ENCODE measurements at regions not wholly inside any gene's neighbourhood (a gene's known extent, or its start where the extent isn't known, plus 50 kb on each side); places are given as distances from the start of the nearest gene placed in this dataset.
"Not testable (repeated sequence)": the region's sequence is repeated elsewhere in the genome, so short reads cannot be mapped to it uniquely, and the experiment has no call there.

DNA sequence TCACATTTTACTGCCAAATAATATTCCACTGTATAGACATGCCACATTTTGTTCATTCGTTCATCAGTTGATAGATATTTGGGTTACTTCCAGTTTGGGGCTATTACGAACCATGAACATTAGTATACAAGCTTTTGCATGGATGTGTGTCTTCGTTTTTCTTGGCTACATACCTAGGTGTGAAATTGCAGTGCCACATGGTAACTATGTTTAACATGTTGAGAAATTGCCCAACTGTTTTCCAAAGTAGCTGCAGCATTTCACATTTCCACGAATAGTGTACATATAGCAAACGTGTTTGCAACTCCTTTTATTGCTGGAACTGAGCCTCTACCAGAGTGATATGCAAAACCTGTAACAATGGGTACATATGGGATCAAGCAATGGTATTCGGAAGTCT lies 221.5 kb downstream of the VEGFC start:
- DNase-seq (ENCODE audit: low spot score): no peak

- no peak for DNase-seq (ENCODE audit: low spot score)
These were observed 217.5 kb downstream of the VEGFC start for GRCh38 chr4:176575141-176575730.

DNA sequence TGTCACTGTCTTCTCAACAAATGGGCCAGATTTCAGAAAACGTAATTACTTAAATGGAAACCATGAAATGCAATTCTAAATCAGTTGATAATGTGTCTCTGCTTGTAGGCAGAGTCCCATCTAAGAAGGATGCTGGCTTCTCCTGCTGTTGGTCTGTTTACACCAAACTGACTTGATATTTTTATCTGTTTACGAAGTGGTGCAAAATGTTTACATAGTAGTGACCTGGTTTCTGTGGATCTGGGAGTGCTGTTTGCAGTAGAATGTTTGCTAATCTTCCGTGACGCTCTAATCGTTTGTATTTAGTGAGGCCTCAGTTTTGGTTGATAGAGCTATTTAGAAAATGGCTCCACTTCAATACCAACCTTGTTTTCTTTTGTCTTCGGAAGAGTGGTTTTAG lies 213.5 kb downstream of the VEGFC start:
- no peak for DNase-seq (ENCODE audit: low spot score)

DNA sequence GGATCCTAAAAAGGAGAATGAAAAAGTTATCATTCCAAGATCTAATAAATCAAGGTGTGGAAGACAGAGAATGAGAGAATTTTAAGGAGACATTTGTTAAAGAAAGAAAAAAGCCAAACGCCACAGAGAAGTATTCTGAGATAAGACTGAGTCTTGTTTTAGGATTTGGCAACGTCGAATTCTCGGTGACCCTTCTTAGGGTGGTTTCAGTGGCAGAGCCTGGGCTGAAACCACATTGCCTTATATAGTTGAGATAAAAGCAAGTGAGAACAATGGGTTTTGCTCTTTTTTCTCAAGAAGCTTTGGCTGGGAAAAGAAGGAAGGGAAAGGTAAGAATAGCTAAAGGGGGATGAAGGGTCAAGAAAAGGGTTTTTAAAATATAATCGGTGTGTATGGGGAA lies 209.4 kb downstream of the VEGFC start:
- no peak for DNase-seq (ENCODE audit: low spot score)

DNA sequence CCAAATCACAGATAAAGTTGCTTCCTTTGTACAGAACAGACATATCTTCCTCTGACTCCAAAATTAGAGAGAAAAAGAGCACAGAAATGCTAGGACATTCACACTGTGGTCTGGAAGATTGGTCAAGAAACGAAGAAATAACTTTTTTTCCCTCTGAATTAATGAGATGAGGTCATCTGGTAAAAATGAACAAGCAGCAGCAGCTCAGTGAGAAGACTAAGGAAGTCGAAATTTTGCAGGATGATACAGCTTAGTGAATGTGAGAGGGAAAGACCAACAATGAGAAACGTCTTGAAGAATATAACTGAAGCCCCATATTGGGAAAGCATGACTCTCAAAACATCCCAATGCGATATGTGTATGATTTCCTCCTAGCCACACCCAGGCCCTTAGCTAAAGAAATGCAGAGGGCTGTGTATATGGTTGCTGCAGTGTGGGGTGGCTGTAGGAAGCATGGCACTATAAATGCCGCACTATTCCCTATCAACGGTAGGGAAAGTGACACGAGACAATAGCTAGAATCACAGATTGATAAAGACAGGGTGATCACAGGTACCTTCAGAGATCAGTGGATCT lies 208.6 kb downstream of the VEGFC start:
- no peak for DNase-seq (ENCODE audit: low spot score)

GRCh38 chr4:176587920-176588319 lies 204.8 kb downstream of the VEGFC start:
- DNase-seq (ENCODE audit: low spot score): no peak

GRCh38 chr4:176588436-176588835 lies 204.3 kb downstream of the VEGFC start:
- DNase-seq (ENCODE audit: low spot score): no peak

DNA sequence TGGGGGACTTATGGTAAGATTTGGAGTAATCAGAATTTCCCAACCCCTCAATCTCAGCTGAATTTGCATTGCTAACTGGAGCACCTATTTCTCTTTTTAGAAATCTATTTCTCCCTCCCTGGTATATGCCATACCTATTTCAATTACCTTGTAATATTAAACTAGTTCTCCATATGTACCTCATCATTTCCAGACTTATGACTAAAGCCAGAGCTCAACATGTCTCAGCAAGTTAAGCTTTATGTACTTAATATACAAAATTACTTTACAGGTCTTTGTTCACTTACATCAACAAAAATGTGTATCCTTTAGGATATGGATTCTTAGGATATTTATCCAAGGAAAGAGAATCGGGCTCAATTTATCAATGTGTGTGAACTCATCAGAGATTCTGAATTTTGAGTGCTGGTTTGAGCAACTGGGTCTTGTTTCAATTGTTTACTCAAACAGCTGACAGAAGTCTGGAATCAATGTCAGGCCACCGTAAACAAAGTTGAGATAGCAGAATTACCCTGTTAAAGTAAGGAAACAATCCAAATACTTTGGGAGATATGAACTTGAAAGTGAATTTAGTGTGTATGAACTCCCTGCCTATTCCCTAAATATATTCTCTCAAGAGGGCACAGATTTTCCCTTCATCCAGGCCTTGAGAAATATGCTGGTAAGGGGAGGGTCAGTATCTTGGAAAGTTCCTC lies 199.6 kb downstream of the VEGFC start:
- no peak for DNase-seq (ENCODE audit: low spot score)

- no peak for DNase-seq (ENCODE audit: low spot score)
These were observed 198.8 kb downstream of the VEGFC start for GRCh38 chr4:176593943-176594342.

DNA sequence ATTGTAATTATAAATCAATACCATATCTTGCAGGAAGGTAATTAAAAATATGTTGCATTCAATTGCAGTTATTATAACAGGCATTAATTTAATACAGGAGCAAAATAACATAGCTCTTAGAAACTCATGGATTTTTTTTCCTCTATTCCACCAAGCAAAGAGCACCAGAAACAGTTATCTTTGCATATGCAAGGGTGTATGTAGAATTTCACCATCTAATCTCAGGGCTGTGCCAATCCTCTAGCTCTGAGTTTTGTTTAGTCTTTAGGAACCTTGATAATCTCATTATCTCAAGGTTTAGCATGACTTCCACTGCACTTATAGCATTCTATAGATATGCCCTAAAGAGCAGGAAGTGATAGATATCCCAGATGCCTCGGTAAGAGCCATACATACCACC lies 197.5 kb downstream of the VEGFC start:
- DNase-seq (ENCODE audit: low spot score): no peak

DNA sequence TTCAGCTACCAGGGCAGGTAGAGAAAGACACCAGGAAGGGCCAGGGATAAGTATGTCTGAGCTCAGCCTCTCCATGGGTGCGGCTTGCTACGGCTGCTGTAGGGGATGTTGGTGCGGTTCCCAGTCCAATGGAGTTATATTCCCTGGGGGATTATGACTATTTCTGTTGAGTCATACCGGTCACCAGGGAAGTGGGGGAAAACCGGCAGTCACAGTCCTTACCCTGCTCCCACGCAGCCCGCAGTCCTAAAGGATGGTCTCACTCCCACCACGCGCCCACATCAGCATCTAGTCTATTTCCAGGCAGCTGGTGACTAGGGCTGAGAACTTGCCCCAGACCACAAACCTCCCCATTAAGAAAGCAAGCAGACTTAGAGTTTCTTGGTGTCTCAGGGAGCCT lies 191.6 kb downstream of the VEGFC start:
- peak; percentile 64 for DNase-seq (ENCODE audit: low spot score)

GRCh38 chr4:176607807-176608206 lies 184.9 kb downstream of the VEGFC start:
- no peak for DNase-seq (ENCODE audit: low spot score)

GRCh38 chr4:176608346-176608745 lies 184.4 kb downstream of the VEGFC start:
- DNase-seq (ENCODE audit: low spot score): no peak

DNA sequence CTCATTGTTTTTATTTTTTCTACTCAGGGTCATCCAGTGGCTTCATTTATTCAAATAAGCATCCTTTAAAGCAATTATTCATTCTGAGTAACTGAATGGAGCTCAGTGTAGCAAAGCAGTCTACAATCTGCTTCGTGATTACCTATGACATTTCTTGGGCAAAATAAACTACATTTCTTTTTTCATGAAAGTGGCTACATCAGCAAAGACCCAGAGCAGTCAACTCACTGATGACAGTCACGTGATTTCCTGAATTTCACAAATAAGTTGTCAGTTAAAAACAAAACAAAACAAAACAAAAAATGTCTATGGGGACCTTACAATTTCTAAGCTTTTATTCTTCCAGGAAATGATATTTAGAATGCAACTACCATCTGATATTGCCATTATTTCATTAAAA lies 182.1 kb downstream of the VEGFC start:
- DNase-seq (ENCODE audit: low spot score): no peak

DNA sequence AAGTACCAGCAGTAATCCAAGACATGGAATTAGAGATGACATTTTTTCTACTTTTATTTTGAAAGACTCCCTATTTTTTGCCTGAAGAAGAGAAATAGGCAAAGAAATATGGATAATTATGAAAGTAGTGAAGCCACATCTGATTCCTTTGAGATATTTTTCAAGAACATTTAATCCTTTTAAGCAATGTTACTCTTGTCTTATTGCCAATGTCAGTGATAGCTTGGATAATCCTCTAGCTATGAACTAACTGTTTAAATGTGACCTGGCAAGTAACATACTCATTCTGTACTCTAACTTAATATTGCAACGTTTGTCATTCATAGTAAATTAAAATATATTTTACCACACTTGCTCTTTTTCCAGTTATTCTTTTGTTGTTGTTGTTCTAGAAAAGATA lies 181.3 kb downstream of the VEGFC start:
- DNase-seq (ENCODE audit: low spot score): no peak

- DNase-seq (ENCODE audit: low spot score): no peak
These were observed 180.8 kb downstream of the VEGFC start for GRCh38 chr4:176611951-176612350.

GRCh38 chr4:176614793-176615192 lies 177.9 kb downstream of the VEGFC start:
- no peak for DNase-seq (ENCODE audit: low spot score)

DNA sequence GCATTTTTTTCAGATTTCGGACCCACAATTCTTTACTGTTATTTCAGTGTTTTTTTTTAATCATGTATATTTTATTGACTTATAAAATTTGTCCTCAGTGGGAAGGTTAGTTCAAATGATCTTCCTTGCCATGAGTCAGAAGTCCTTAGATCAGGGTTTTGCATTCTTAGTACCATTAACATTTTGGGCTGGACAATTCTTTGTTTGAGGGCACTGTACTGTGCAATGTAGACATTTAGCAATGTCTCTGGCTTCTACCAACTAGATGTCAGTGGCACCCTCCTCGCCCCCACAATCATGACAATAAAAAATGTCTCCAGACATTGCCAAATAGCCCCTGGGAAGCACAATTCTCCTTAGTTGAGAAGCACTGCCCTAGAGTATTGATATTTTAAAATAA lies 176.6 kb downstream of the VEGFC start:
- no peak for DNase-seq (ENCODE audit: low spot score)

DNA sequence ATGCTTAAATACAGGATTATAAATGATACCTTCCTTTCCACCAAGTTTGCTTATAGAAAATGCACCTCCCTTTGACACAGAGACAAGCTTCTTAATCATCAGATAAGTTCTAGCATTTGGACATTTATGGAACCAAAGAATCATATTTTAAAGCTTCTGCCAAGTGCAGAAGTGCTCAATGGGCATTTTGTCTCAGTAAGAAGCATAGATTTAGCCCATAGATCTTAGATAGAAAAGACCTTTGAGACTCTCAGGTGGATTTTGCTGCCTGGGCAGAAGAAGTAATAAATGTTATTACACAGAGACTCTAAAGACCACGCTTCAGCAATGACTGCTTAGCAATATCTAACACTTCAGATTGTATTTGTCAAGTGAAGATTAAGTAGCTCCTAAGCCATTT lies 174.6 kb downstream of the VEGFC start:
- DNase-seq (ENCODE audit: low spot score): no peak

DNA sequence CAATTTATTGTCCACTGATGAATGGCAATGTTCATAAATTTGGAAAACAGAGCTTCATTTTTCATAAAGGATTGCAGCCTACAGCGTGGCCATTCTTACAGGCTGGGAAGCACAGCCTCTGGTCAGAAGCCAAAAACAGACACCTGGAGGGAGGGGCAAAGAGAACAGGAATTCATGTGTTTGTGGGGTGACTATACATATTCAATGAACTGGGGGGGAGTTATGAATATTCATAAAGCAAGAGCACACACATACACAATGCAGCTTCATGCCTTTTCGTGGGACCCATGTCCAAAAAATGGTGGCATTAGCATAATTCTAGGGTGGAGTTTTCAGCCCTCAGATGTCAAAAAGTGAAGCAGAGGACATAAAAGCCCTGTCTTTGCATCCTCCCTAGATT lies 173.3 kb downstream of the VEGFC start:
- DNase-seq (ENCODE audit: low spot score): no peak

DNA sequence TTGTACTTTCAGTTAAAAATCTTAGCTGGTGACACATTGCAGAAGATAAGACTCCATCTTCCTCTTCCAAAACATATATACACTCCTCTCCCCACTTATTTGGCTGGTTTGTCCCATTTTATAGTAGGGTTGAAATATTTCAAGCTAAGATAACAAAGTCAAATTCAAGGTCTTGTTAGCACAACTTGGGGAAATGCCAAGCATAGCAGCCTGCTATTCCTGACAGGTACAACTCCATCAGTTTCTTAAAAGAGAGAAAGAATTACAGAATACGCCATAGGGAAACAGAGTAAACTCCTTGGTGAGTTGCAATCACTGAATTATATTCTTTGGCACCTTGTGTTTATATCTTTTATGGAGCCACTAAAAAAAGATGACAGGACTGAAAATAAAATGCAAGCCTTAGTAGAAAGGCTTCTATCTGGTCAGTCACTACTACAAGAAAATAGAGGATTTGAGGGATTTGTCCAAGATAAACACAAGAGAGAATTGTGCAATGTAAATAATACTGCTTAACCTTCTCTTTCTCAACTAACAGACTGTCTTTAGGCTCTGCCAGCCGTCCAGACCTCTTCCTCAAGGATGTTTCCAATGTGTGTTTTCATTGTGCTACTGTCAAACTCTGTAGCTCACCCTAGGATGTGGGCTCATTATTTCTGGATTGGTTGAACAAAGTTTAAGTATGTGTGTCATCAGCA lies 170.3 kb downstream of the VEGFC start:
- no peak for DNase-seq (ENCODE audit: low spot score)

DNA sequence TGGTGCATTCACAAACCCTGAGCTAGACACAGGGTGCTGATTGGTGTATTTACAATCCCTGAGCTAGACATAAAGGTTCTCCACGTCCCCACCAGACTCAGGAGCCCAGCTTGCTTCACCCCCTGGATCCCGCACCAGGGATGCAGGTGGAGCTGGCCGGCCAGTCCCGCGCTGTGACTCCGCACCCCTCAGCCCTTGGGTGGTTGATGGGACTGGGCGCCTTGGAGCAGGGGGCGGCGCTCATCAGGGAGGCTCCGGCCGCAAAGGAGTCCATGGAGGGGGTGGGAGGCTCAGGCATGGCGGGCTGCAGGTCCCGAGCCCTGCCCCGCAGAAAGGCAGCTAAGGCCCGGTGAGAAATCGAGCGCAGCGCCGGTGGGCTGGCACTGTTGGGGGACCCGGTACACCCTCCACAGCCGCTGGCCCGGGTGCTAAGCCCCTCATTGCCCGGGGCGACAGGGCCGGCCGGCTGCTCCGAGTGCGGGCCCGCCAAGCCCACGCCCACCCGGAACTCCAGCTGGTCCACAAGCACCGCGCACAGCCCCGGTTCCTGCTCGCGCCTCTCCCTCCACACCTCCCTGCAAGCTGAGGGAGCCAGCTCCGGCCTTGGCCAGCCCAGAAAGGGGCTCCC lies 167.6 kb downstream of the VEGFC start:
- DNase-seq (ENCODE audit: low spot score): not testable (repeated sequence)

GRCh38 chr4:176627916-176628315 lies 164.8 kb downstream of the VEGFC start:
- no peak for DNase-seq (ENCODE audit: low spot score)
